Activated CD8-positive, alpha-beta memory T cell treated with anti-CD3 and anti-CD28 coated beads for 36 hours (primary cell): ENCODE measurements at regions not wholly inside any gene's neighbourhood (a gene's known extent, or its start where the extent isn't known, plus 50 kb on each side); places are given as distances from the start of the nearest gene placed in this dataset.

Experiments used
- CTCF ChIA-PET: fragments of 350-600 bp; sonication (Branson Sonifier 250); formaldehyde crosslinking; loops from one replicate; lab custom pipeline; 2021; ENCODE audit warnings: antibody characterized with exemption; lab: Charles Lee
- POLR2A ChIA-PET: fragments of 350-600 bp; sonication (Branson Sonifier 250); formaldehyde crosslinking; loops from one replicate; lab custom pipeline; 2021; ENCODE audit warnings: antibody characterized with exemption; lab: Charles Lee

- ChIA-PET CTCF (interaction anchor here (0.6 kb wide), 1 partner anchor 43 kb away, joined by 3 read pairs; no protein-coding TSS in a partner anchor), POLR2A (no interaction called here)
Measured at GRCh38 chr12:4052691-4053090, 179.5 kb upstream of the PARP11 start.

- ChIA-PET POLR2A (no interaction called here), CTCF (no interaction called here)
Measured at GRCh38 chr12:4051596-4051995, 178.4 kb upstream of the PARP11 start.

DNA sequence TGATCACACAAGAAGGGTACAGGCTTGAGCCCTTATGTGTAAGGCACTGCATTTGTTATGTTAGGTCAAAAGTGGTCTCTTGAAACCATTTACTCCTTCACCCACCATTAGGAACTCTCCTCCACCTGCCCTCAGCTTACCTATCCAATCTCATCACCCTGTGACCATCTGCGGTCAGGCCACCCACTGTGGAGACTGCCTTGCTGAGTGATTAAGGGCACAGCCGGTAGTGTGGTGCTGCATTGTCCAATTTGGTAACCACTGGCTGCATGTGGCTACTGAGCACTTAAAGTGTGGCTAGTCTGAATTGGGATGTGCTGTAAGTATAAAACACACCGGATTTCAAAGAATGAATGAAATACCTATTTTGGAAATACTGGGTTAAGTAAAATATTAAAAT lies 177.1 kb upstream of the PARP11 start:
- CTCF ChIA-PET, result no interaction called here
- POLR2A ChIA-PET, result no interaction called here

DNA sequence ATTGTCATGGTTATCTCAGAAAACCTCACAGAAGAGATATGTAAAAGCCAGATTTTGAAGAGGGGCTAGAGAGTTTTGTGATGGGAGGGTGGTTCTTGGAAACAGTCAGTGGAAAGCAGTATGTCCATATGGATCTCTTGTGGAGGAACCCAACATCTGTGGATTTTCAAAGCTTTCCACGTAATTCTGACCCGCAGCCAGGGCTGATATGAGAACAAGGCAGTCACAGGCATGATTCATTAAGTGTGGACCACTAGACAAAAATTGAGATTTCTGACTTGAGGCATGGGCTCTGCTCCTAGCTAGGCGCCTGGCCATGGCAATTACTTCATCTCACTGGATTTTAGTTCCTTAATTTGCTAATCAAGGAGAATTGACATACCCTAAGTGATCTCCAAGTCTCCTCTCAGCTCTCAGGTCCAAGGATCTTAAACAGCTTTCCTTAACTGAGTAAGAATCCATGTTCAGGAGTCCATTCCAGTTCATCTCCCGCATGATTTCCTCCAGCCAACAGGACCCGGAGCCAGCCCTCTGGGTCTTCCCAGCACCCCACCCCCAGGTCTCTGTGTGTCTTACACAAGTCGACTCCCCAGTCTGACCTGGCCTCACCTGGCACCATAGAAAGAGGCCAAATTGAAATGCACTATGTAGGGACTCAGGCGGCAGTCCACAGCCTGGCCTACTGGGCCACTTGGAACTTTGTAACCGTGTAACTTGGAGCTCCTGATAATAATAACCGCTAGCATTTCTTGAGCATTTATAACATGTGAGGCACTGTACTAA lies 176.3 kb upstream of the PARP11 start:
- POLR2A ChIA-PET, result no interaction called here
- CTCF ChIA-PET, result interaction anchor here (0.7 kb wide), 1 partner anchor 18 kb away, joined by 3 read pairs; no protein-coding TSS in a partner anchor

DNA sequence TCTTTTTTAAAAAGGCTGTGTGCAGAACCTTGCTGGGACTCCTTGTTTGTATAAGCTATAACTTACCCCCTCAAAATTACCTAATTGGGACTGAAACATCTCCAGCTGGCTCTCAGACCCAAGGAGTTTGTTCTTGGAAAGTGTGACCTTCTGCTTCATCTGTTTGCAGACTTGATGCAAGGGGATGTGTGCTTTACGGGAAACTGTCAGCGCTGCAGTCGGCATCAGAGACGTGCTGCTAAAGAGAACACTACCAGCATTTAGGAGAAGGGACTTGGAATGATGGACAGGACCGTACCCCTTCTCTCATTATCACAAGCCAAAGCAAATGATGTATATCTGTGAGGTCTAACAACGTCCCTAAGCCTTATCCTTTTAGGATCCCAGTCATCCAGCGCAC lies 174.2 kb upstream of the PARP11 start:
- ChIA-PET POLR2A (no interaction called here), CTCF (no interaction called here)

DNA sequence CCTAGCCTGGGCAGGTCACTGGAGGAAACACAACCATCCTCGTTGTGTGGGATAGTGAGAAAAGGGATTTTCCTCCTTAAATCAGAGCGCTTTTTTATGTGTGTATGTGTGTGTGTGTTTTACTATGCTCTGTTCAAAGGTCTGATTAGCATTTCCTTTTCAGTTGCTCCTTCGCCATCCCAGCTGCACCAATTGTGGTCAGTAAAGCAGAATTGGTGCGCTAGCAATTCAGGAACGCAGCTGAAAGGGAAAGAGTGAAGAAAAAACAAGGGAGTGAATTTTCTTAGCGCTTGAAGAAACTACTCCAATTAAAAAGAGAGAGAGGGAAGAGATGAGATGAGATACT lies 173.3 kb upstream of the PARP11 start:
- ChIA-PET CTCF (no interaction called here), POLR2A (no interaction called here)

DNA sequence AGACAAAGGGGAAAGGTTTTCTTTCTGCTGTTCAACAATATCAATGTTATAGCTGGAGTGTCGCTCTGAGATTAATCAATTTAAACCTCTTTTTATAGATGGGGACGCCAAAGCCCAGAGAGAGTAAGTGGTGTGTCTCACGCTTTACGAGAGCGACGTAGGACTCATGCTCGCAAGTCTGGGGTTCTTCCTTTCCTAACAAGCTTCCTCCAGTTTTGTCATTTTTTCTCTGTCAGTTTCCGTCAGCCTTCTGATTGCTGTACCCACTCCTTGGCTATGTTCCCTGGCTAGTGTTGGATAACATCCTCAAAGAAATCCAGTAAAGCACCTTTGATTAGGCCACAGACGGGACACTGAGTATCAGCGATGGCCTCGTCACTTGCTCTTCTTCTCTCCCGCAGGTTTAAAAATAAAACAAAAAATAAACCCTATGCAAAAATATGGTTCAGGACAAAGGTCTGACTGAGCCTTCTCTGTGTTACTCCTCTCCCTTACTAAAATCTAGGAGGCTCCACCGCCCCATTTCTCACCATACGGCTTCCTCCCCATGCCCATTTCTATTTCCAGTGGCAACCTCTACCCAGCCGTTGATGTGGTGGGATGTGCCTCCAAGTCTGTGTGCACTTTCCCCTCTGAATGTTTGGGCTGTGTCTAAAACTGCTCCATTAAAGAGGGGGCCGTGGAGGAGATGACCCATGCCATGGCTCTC lies 172.7 kb upstream of the PARP11 start:
- POLR2A ChIA-PET, result no interaction called here

GRCh38 chr12:4044736-4045730 lies 171.8 kb upstream of the PARP11 start:
- ChIA-PET POLR2A (no interaction called here), CTCF (no interaction called here)

More for the DNA sequence above, 172.7 kb upstream of the PARP11 start:
- CTCF ChIA-PET, result no interaction called here

DNA sequence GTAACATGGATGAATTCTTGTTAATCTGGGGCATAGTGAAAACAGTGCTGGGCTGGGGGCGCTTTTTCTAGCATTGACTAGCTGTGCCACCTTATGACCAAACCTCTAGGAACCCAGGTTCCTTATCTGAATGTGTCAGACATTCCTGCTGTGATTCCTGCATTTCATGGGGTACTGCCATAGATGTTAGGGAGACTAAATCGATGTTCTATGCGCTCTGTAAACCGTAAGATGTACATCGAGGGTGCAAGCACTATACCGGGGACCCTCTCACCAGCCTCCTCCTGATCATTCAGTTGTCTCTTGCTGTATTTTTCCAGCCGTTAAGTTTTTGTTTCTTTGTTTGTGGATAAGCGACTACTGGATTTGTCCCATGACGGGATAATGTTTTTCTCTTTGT lies 170.9 kb upstream of the PARP11 start:
- CTCF ChIA-PET, result no interaction called here

GRCh38 chr12:4041187-4041885 lies 168.1 kb upstream of the PARP11 start:
- CTCF ChIA-PET, result interaction anchor here (1.2 kb wide), 1 partner anchor 156 kb away, joined by 3 read pairs; no protein-coding TSS in a partner anchor

More for the DNA sequence above, 170.9 kb upstream of the PARP11 start:
- POLR2A ChIA-PET, result no interaction called here

GRCh38 chr12:4039931-4040330 lies 166.7 kb upstream of the PARP11 start:
- CTCF ChIA-PET, result interaction anchor here (0.9 kb wide), 1 partner anchor 237 kb away, joined by 5 read pairs; no protein-coding TSS in a partner anchor
- POLR2A ChIA-PET, result interaction anchor here (0.7 kb wide), 1 partner anchor 684 kb away, joined by 3 read pairs; no protein-coding TSS in a partner anchor

More at GRCh38 chr12:4041187-4041885, 168.1 kb upstream of the PARP11 start:
- POLR2A ChIA-PET, result no interaction called here

- POLR2A ChIA-PET, result no interaction called here
Measured at GRCh38 chr12:4037747-4038312, 164.6 kb upstream of the PARP11 start.

GRCh38 chr12:4036671-4037271 lies 163.6 kb upstream of the PARP11 start:
- ChIA-PET CTCF (no interaction called here), POLR2A (no interaction called here)

More at GRCh38 chr12:4037747-4038312, 164.6 kb upstream of the PARP11 start:
- CTCF ChIA-PET, result interaction anchor here (0.7 to 1.4 kb wide), 5 partner anchors 42 to 239 kb away, joined by 3 to 6 read pairs (median 4); no protein-coding TSS in a partner anchor

DNA sequence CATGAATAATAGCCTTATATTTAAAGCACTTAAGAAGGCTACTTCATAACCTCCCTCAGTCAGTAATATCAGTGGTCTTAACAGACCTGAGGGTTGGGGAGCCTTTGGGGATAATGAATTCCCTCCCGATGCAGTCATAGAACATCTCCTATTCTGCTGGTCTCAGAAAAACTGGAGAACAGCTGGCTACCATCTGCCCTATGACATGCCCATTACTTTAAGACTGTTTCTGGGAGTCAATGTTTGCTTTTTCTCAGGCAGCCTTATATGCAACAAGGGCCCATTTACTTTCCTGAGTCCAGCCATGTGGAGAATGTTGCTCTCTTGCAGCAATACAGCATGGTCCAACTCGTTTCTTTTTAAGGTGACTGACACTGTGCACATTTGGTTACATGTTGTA lies 161.7 kb upstream of the PARP11 start:
- POLR2A ChIA-PET, result no interaction called here
- CTCF ChIA-PET, result no interaction called here

GRCh38 chr12:4032924-4033615 lies 159.9 kb upstream of the PARP11 start:
- CTCF ChIA-PET, result interaction anchor here (0.6 kb wide), 1 partner anchor 1135 kb away, joined by 3 read pairs; no protein-coding TSS in a partner anchor

GRCh38 chr12:4031703-4032291 lies 158.6 kb upstream of the PARP11 start:
- ChIA-PET POLR2A (interaction anchor here (0.7 kb wide), 1 partner anchor 26 kb away, joined by 5 read pairs; no protein-coding TSS in a partner anchor), CTCF (interaction anchor here (0.6 kb wide), 1 partner anchor 57 kb away, joined by 3 read pairs; no protein-coding TSS in a partner anchor)

More at GRCh38 chr12:4032924-4033615, 159.9 kb upstream of the PARP11 start:
- POLR2A ChIA-PET, result no interaction called here
